Myocyte (in vitro differentiated cells): ENCODE measurements at regions not wholly inside any gene's neighbourhood (a gene's known extent, or its start where the extent isn't known, plus 50 kb on each side); places are given as distances from the start of the nearest gene placed in this dataset.

Experiments used
- DNase-seq: peaks from one replicate; pipeline ENCODE4 v3.0.0-alpha.2; 2012; ENCODE audit warnings: low read depth

- peak; percentile 64 for DNase-seq
Measured at GRCh38 chr10:3526727-3527501, 258.1 kb downstream of the KLF6 start.

GRCh38 chr10:3525832-3526449, 259.1 kb downstream of the KLF6 start:
- DNase-seq = peak; percentile 93

- DNase-seq = peak; percentile 41
Measured at GRCh38 chr10:3524086-3524960, 260.7 kb downstream of the KLF6 start.

GRCh38 chr10:3523309-3524050, 261.5 kb downstream of the KLF6 start:
- DNase-seq = no peak

GRCh38 chr10:3516923-3517255, 268.1 kb downstream of the KLF6 start:
- DNase-seq = no peak

- DNase-seq = no peak
Measured at GRCh38 chr10:3516234-3516922, 268.6 kb downstream of the KLF6 start.

GRCh38 chr10:3514691-3515090, 270.3 kb downstream of the KLF6 start:
- no peak for DNase-seq

- no peak for DNase-seq
Measured at GRCh38 chr10:3512263-3512662, 272.7 kb downstream of the KLF6 start.

GRCh38 chr10:3511483-3511882, 273.5 kb downstream of the KLF6 start:
- no peak for DNase-seq

GRCh38 chr10:3510741-3511140, 274.3 kb downstream of the KLF6 start:
- no peak for DNase-seq

GRCh38 chr10:3509355-3509754, 275.7 kb downstream of the KLF6 start:
- DNase-seq = no peak

GRCh38 chr10:3503299-3503698, 281.7 kb downstream of the KLF6 start:
- no peak for DNase-seq

- DNase-seq = no peak
Measured at GRCh38 chr10:3502673-3503072, 282.3 kb downstream of the KLF6 start.

- peak; percentile 93 for DNase-seq
Measured at GRCh38 chr10:3500408-3500856, 284.6 kb downstream of the KLF6 start.

- DNase-seq = peak; percentile 6
Measured at GRCh38 chr10:3499120-3499519, 285.9 kb downstream of the KLF6 start.

GRCh38 chr10:3497581-3497980, 287.4 kb downstream of the KLF6 start:
- DNase-seq = no peak

- DNase-seq = no peak
Measured at GRCh38 chr10:3496138-3496537, 288.9 kb downstream of the KLF6 start.

GRCh38 chr10:3495281-3495680, 289.7 kb downstream of the KLF6 start:
- no peak for DNase-seq

GRCh38 chr10:3494838-3495230, 290.2 kb downstream of the KLF6 start:
- DNase-seq = no peak

- no peak for DNase-seq
Measured at GRCh38 chr10:3494131-3494837, 290.7 kb downstream of the KLF6 start.
